ENCODE measurements at regions not wholly inside any gene's neighbourhood (a gene's known extent, or its start where the extent isn't known, plus 50 kb on each side); places are given as distances from the start of the nearest gene placed in this dataset.

DNA sequence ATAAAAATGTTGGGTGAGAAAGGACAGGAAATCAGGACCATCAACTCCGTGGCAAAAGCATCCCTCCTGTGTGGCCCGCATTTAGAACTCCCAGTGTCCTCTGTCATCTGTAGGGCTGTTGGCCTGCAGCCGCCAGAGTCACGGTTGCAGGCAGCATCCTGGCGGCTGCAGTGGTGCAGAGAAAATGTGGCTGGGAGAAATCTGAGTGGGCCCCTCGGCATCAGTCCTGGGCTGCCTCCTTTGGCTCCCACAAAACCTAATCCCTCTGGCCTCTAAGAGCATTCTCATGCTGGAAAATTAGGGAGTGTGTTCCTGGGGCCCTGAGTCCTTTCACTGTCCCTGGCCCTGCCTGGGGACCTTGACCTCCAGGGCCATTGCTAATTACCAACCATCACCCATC lies 121.9 kb downstream of the WT1 start:
- no peak for TF ChIP-seq SP1 (CRISPR knock-in tag; IDR thresholded peaks at IDR 0.05)
- TF ChIP-seq E4F1 (CRISPR knock-in tag; IDR thresholded peaks at IDR 0.05; ENCODE audit: borderline replicate concordance), result no peak
- TF ChIP-seq XRCC5 (IDR thresholded peaks at IDR 0.05; ENCODE audit: low read depth, low read length), result no peak
- TF ChIP-seq, protein P1, sequence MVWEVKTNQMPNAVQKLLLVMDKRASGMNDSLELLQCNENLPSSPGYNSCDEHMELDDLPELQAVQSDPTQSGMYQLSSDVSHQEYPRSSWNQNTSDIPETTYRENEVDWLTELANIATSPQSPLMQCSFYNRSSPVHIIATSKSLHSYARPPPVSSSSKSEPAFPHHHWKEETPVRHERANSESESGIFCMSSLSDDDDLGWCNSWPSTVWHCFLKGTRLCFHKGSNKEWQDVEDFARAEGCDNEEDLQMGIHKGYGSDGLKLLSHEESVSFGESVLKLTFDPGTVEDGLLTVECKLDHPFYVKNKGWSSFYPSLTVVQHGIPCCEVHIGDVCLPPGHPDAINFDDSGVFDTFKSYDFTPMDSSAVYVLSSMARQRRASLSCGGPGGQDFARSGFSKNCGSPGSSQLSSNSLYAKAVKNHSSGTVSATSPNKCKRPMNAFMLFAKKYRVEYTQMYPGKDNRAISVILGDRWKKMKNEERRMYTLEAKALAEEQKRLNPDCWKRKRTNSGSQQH (CRISPR knock-in tag; IDR thresholded peaks at IDR 0.05), result no peak
- TF ChIP-seq, protein P2, sequence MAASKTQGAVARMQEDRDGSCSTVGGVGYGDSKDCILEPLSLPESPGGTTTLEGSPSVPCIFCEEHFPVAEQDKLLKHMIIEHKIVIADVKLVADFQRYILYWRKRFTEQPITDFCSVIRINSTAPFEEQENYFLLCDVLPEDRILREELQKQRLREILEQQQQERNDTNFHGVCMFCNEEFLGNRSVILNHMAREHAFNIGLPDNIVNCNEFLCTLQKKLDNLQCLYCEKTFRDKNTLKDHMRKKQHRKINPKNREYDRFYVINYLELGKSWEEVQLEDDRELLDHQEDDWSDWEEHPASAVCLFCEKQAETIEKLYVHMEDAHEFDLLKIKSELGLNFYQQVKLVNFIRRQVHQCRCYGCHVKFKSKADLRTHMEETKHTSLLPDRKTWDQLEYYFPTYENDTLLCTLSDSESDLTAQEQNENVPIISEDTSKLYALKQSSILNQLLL (CRISPR knock-in tag; IDR thresholded peaks at IDR 0.05; ENCODE audit: borderline replicate concordance), result no peak
- TF ChIP-seq, protein P3, sequence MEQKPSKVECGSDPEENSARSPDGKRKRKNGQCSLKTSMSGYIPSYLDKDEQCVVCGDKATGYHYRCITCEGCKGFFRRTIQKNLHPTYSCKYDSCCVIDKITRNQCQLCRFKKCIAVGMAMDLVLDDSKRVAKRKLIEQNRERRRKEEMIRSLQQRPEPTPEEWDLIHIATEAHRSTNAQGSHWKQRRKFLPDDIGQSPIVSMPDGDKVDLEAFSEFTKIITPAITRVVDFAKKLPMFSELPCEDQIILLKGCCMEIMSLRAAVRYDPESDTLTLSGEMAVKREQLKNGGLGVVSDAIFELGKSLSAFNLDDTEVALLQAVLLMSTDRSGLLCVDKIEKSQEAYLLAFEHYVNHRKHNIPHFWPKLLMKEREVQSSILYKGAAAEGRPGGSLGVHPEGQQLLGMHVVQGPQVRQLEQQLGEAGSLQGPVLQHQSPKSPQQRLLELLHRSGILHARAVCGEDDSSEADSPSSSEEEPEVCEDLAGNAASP (IDR thresholded peaks at IDR 0.05), result no peak
- TF ChIP-seq CTCF (IDR thresholded peaks at IDR 0.05 in 2 of 3, conservative IDR thresholded peaks at IDR 0.05 in 1 of 3; ENCODE audit: insufficient read depth in 2 of 3, low read depth in 1 of 3, low read length in 3 of 3), result no peak
- TF ChIP-seq RBM22 (IDR thresholded peaks at IDR 0.05; ENCODE audit: low read depth, low read length, poor library complexity, severe bottlenecking), result no peak
- TF ChIP-seq ZBTB8A (IDR thresholded peaks at IDR 0.05; ENCODE audit: partially characterized antibody), result no peak
- no peak for TF ChIP-seq JUND (IDR thresholded peaks at IDR 0.05; ENCODE audit: borderline replicate concordance, low read depth, low read length)
- TF ChIP-seq JUND (tag; IDR thresholded peaks at IDR 0.05; ENCODE audit: borderline replicate concordance, low read depth, low read length), result no peak
- TF ChIP-seq, protein P4, sequence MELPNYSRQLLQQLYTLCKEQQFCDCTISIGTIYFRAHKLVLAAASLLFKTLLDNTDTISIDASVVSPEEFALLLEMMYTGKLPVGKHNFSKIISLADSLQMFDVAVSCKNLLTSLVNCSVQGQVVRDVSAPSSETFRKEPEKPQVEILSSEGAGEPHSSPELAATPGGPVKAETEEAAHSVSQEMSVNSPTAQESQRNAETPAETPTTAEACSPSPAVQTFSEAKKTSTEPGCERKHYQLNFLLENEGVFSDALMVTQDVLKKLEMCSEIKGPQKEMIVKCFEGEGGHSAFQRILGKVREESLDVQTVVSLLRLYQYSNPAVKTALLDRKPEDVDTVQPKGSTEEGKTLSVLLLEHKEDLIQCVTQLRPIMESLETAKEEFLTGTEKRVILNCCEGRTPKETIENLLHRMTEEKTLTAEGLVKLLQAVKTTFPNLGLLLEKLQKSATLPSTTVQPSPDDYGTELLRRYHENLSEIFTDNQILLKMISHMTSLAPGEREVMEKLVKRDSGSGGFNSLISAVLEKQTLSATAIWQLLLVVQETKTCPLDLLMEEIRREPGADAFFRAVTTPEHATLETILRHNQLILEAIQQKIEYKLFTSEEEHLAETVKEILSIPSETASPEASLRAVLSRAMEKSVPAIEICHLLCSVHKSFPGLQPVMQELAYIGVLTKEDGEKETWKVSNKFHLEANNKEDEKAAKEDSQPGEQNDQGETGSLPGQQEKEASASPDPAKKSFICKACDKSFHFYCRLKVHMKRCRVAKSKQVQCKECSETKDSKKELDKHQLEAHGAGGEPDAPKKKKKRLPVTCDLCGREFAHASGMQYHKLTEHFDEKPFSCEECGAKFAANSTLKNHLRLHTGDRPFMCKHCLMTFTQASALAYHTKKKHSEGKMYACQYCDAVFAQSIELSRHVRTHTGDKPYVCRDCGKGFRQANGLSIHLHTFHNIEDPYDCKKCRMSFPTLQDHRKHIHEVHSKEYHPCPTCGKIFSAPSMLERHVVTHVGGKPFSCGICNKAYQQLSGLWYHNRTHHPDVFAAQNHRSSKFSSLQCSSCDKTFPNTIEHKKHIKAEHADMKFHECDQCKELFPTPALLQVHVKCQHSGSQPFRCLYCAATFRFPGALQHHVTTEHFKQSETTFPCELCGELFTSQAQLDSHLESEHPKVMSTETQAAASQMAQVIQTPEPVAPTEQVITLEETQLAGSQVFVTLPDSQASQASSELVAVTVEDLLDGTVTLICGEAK (IDR thresholded peaks at IDR 0.05), result no peak
- TF ChIP-seq, protein P4 (CRISPR knock-in tag; IDR thresholded peaks at IDR 0.05), result no peak
- TF ChIP-seq EP300 (IDR thresholded peaks at IDR 0.05; ENCODE audit: low read length), result no peak
- TF ChIP-seq MYC (IDR thresholded peaks at IDR 0.05; ENCODE audit: low read depth, low read length), result no peak
- no peak for TF ChIP-seq MYC (CRISPR knock-in tag; IDR thresholded peaks at IDR 0.05; ENCODE audit: borderline replicate concordance, low read depth)
- no peak for TF ChIP-seq FOXA3 (CRISPR knock-in tag; conservative IDR thresholded peaks at IDR 0.05 in 1 of 2, IDR thresholded peaks at IDR 0.05 in 1 of 2)

Measured in K562 (cell line).